BJ (cell line): ENCODE measurements at regions not wholly inside any gene's neighbourhood (a gene's known extent, or its start where the extent isn't known, plus 50 kb on each side); places are given as distances from the start of the nearest gene placed in this dataset.

ENCODE experiments used
- CTCF ChIA-PET: fragments of 350-600 bp; formaldehyde crosslinking; extraction: SDS; loops from one replicate; lab custom pipeline; 2021; ENCODE audit warnings: antibody characterized with exemption, inconsistent platforms; lab: Yijun Ruan, JAX
- POLR2A ChIA-PET: fragments of 300-600 bp; sonication (Branson Sonifier 250); formaldehyde crosslinking; extraction: SDS; loops from one replicate; lab custom pipeline; 2021; ENCODE audit warnings: antibody characterized with exemption; lab: Charles Lee
- DNase-seq: peaks from one replicate; pipeline ENCODE4 v3.0.0-alpha.2; 2011; ENCODE audit warnings: low read depth
- H3K27me3 ChIP-seq: 2 replicates; pipeline ENCODE4 v1.6.0; 2011; ENCODE audit warnings: low read length; ENCODE audit not compliant: control insufficient read depth, insufficient read depth
- H3K36me3 ChIP-seq: 2 replicates; pipeline ENCODE4 v1.5.1; 2011; ENCODE audit warnings: low read length; ENCODE audit not compliant: control insufficient read depth, insufficient read depth
- H3K4me3 ChIP-seq: 2 replicates; pipeline ENCODE4 v1.5.1; 2011; ENCODE audit warnings: low read depth, mild to moderate bottlenecking, control low read depth, low read length
- TF ChIP-seq, protein P1 (sequence below): IDR thresholded peaks from 2 replicates; pipeline ENCODE4 v1.5.1; 2011; ENCODE audit warnings: low read depth, mild to moderate bottlenecking, control low read depth, inconsistent platforms, low read length, moderate library complexity; ENCODE audit not compliant: insufficient read depth

- CTCF ChIA-PET, result interaction anchor here (0.6 to 6.1 kb wide), 72 partner anchors 9 to 1242 kb away, joined by 3 to 117 read pairs (median 4); partner anchors contain the start of gene FOXC2
- no peaks in the 10 kb centered on the region for H3K27me3 ChIP-seq
- POLR2A ChIA-PET, result interaction anchor here (0.8 kb wide), 1 partner anchor 212 kb away, joined by 4 read pairs; no protein-coding TSS in a partner anchor
- H3K36me3 ChIP-seq, result no peaks in the 10 kb centered on the region
- H3K4me3 ChIP-seq, result no peak overlapping the region
- TF ChIP-seq, protein P1, sequence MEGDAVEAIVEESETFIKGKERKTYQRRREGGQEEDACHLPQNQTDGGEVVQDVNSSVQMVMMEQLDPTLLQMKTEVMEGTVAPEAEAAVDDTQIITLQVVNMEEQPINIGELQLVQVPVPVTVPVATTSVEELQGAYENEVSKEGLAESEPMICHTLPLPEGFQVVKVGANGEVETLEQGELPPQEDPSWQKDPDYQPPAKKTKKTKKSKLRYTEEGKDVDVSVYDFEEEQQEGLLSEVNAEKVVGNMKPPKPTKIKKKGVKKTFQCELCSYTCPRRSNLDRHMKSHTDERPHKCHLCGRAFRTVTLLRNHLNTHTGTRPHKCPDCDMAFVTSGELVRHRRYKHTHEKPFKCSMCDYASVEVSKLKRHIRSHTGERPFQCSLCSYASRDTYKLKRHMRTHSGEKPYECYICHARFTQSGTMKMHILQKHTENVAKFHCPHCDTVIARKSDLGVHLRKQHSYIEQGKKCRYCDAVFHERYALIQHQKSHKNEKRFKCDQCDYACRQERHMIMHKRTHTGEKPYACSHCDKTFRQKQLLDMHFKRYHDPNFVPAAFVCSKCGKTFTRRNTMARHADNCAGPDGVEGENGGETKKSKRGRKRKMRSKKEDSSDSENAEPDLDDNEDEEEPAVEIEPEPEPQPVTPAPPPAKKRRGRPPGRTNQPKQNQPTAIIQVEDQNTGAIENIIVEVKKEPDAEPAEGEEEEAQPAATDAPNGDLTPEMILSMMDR, result peak; percentile 86
- no peak for DNase-seq
Measured at GRCh38 chr16:87062569-87063442, 254.4 kb downstream of the C16orf95 start.

- Histone ChIP-seq H3K36me3 (no peaks in the 10 kb centered on the region), H3K27me3 (no peaks in the 10 kb centered on the region), H3K4me3 (no peak overlapping the region)
- no peak for DNase-seq
- ChIA-PET CTCF (interaction anchor here (0.8 to 6.1 kb wide), 26 partner anchors 8 to 514 kb away, joined by 3 to 117 read pairs (median 8); partner anchors contain the start of gene FOXC2), POLR2A (interaction anchor here (0.8 kb wide), 1 partner anchor 213 kb away, joined by 4 read pairs; no protein-coding TSS in a partner anchor)
- TF ChIP-seq, protein P1, result no peak
Measured at GRCh38 chr16:87063543-87063942, 253.6 kb downstream of the C16orf95 start.

GRCh38 chr16:87064731-87065445, 252.3 kb downstream of the C16orf95 start:
- TF ChIP-seq, protein P1, result no peak
- Histone ChIP-seq H3K4me3 (no peak overlapping the region), H3K36me3 (no peaks in the 10 kb centered on the region), H3K27me3 (no peaks in the 10 kb centered on the region)
- CTCF ChIA-PET, result interaction anchor here (0.6 to 1.7 kb wide), 4 partner anchors 12 to 573 kb away, joined by 3 to 6 read pairs (median 4); no protein-coding TSS in a partner anchor
- POLR2A ChIA-PET, result no interaction called here
- no peak for DNase-seq

DNA sequence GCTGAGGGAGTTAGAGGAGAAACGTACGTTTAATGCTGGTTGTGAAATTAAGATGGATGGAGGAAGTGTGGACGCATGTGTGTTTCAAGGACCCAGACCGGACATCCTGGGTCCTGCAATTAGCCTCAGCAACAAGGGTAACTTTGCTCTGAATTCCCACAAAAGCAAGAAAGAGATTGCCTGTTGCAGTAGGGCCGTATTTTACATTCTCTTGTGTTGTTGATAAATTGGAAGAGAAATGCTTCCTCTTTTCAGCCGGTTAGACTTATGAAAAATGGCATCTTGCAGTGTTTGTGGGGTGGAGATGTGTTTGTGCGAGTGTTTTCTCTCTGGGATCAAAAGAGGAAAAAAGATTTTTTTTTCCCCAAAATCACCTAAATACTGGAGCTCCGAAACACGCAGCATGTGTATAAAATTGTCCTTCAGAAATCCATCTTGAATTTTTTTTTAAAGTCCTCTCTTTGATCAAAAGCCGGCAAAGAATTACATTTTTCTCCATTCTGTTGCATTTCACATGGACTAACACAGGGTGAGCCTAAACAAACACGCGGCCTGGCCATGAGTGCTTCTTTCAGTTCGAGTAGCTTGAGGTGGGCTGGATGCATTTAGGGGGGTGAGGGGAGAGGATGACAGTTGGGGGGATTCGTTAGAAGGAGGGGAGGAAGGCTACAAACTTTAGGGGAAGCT, 251.6 kb downstream of the C16orf95 start:
- H3K36me3 ChIP-seq, result no peaks in the 10 kb centered on the region
- CTCF ChIA-PET, result interaction anchor here (0.6 to 1.7 kb wide), 6 partner anchors 10 to 572 kb away, joined by 3 to 6 read pairs (median 4); no protein-coding TSS in a partner anchor
- H3K27me3 ChIP-seq, result no peaks in the 10 kb centered on the region
- POLR2A ChIA-PET, result no interaction called here
- TF ChIP-seq, protein P1, result no peak
- H3K4me3 ChIP-seq, result no peak overlapping the region
- no peak for DNase-seq
